ENCODE measurements at regions not wholly inside any gene's neighbourhood (a gene's known extent, or its start where the extent isn't known, plus 50 kb on each side); places are given as distances from the start of the nearest gene placed in this dataset.
"Not testable (repeated sequence)": the region's sequence is repeated elsewhere in the genome, so short reads cannot be mapped to it uniquely, and the experiment has no call there.

GRCh38 chr9:105010089-105010488 is 82.1 kb upstream of the ABCA1 start:
- not testable (repeated sequence) for TF ChIP-seq CTCF, POLR2A (IDR thresholded peaks at IDR 0.05)

All from lower leg skin (tissue), 3 donors.